ENCODE measurements at regions not wholly inside any gene's neighbourhood (a gene's known extent, or its start where the extent isn't known, plus 50 kb on each side); places are given as distances from the start of the nearest gene placed in this dataset.
A peak's percentile ranks its signal among the peaks of the same experiment; 100 is the strongest.

DNA sequence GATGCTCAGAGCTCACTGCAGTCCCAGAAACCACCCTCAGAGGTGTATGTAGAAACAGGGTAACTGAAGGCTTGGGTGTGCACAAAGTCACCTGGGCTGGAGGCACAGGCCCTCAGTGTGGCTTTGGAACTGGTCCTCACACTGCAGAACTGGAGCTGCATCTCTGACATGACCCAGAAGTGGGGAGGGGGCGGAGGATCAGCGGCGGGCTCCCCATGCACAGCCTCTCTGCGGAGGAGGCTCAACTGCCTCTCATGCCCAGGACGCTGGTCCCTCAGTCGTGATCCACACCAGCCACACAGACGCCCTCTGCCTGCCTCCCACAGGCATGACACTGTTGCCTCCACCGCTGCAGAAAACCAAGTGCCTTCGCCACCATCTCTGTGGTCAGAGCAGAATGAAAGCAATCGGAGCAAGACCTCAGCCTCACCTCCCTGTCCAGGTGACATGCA lies 73.7 kb downstream of the TM2D3 start:
- no peak overlapping the region for H3K9ac ChIP-seq (ENCODE audit: low read length in 3 of 3)
- intact Hi-C loops (cut with DNase I) = no loop called here
- H3K27ac ChIP-seq (ENCODE audit: low read depth in 2 of 2, low read length in 2 of 2) = no peak overlapping the region
- H3K36me3 ChIP-seq (ENCODE audit: control insufficient read depth in 2 of 3, insufficient read depth in 3 of 3, low read length in 3 of 3) = no peaks in the 10 kb centered on the region
- no peaks in the 10 kb centered on the region for H3K9me3 ChIP-seq (ENCODE audit: control insufficient read depth in 2 of 3, insufficient read depth in 1 of 3, low read length in 3 of 3)
- no peaks in the 10 kb centered on the region for H3K27me3 ChIP-seq (ENCODE audit: control insufficient read depth, insufficient read depth, low read length)
- FAIRE-seq (no peak), DNase-seq (peak in 3 of 5 donors; percentile 12 to 26 (median 15))
- TF ChIP-seq, protein P1, sequence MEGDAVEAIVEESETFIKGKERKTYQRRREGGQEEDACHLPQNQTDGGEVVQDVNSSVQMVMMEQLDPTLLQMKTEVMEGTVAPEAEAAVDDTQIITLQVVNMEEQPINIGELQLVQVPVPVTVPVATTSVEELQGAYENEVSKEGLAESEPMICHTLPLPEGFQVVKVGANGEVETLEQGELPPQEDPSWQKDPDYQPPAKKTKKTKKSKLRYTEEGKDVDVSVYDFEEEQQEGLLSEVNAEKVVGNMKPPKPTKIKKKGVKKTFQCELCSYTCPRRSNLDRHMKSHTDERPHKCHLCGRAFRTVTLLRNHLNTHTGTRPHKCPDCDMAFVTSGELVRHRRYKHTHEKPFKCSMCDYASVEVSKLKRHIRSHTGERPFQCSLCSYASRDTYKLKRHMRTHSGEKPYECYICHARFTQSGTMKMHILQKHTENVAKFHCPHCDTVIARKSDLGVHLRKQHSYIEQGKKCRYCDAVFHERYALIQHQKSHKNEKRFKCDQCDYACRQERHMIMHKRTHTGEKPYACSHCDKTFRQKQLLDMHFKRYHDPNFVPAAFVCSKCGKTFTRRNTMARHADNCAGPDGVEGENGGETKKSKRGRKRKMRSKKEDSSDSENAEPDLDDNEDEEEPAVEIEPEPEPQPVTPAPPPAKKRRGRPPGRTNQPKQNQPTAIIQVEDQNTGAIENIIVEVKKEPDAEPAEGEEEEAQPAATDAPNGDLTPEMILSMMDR (IDR thresholded peaks at IDR 0.05; ENCODE audit: borderline replicate concordance, extremely low read depth, insufficient read depth) = peak; percentile 44
- no peak overlapping the region for H3K4me3 ChIP-seq (ENCODE audit: low read length in 3 of 3)
- H3K4me1 ChIP-seq (ENCODE audit: control insufficient read depth in 2 of 3, insufficient read depth in 2 of 3, low read depth in 1 of 3, low read length in 3 of 3) = no peaks in the 10 kb centered on the region

DNA sequence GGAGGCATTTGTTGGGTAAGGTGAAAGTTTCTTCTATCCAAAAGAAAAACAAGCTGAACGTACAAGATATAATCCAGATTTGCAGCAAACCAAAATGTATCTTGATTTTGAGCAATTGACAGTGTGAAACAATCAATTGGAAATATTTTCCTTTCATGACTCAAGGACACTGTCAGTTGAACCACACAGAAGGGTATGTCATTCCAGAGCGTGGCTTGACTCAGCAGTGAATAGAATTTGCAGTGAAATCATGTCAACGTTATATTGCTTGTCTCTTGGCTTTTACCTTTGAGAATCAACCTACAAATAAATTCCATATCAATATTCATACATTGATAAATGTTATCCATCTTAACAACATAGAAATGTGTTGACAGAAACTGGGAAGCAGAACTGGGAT lies 78.2 kb downstream of the TM2D3 start:
- Histone ChIP-seq H3K4me1 (ENCODE audit: control insufficient read depth in 2 of 3, insufficient read depth in 2 of 3, low read depth in 1 of 3, low read length in 3 of 3) (no peaks in the 10 kb centered on the region), H3K4me3 (ENCODE audit: low read length in 3 of 3) (no peak overlapping the region), H3K36me3 (ENCODE audit: control insufficient read depth in 2 of 3, insufficient read depth in 3 of 3, low read length in 3 of 3) (no peaks in the 10 kb centered on the region), H3K27me3 (ENCODE audit: control insufficient read depth, insufficient read depth, low read length) (no peaks in the 10 kb centered on the region), H3K9me3 (ENCODE audit: control insufficient read depth in 2 of 3, insufficient read depth in 1 of 3, low read length in 3 of 3) (no peaks in the 10 kb centered on the region), H3K27ac (ENCODE audit: low read depth in 2 of 2, low read length in 2 of 2) (no peak overlapping the region), H3K9ac (ENCODE audit: low read length in 3 of 3) (no peak overlapping the region)
- intact Hi-C loops (cut with DNase I) = no loop called here
- DNase-seq (no peak), FAIRE-seq (no peak)
- TF ChIP-seq, protein P1 (IDR thresholded peaks at IDR 0.05; ENCODE audit: borderline replicate concordance, extremely low read depth, insufficient read depth) = no peak

DNA sequence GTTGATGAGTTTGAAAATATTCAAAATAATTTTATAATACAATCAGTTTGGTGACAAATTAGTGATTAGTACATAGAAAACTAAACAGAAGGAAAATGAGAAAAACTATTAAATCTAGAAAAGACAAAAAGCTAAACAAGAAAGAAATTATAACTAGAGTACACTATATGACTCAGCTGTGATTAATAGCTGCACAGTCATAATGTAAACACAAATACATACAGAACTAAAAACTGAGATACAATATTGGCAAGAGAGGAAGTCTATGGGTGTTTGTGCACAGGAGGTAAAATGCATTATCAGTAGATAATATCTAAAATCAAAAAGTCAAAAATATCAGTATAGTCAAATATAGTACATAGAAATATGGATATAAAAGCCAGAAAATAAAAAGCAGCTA lies 80.7 kb upstream of the PCSK6 start:
- no peaks in the 10 kb centered on the region for H3K9me3 ChIP-seq (ENCODE audit: control insufficient read depth in 2 of 3, insufficient read depth in 1 of 3, low read length in 3 of 3)
- no peak for FAIRE-seq
- TF ChIP-seq, protein P1 (IDR thresholded peaks at IDR 0.05; ENCODE audit: borderline replicate concordance, extremely low read depth, insufficient read depth) = no peak

More for the DNA sequence above, 80.7 kb upstream of the PCSK6 start:
- no peaks in the 10 kb centered on the region for H3K4me1 ChIP-seq (ENCODE audit: control insufficient read depth in 2 of 3, insufficient read depth in 2 of 3, low read depth in 1 of 3, low read length in 3 of 3)
- H3K4me3 ChIP-seq (ENCODE audit: low read length in 3 of 3) = no peak overlapping the region
- no peaks in the 10 kb centered on the region for H3K36me3 ChIP-seq (ENCODE audit: control insufficient read depth in 2 of 3, insufficient read depth in 3 of 3, low read length in 3 of 3)
- H3K27ac ChIP-seq (ENCODE audit: low read depth in 2 of 2, low read length in 2 of 2) = no peak overlapping the region
- no peaks in the 10 kb centered on the region for H3K27me3 ChIP-seq (ENCODE audit: control insufficient read depth, insufficient read depth, low read length)
- intact Hi-C loops (cut with DNase I) = no loop called here
- H3K9ac ChIP-seq (ENCODE audit: low read length in 3 of 3) = no peak overlapping the region
- DNase-seq = no peak

Data from kidney (tissue), 13 donors.